NCI-H187 (cell line): ENCODE measurements at regions not wholly inside any gene's neighbourhood (a gene's known extent, or its start where the extent isn't known, plus 50 kb on each side); places are given as distances from the start of the nearest gene placed in this dataset.

Experiments
- DNase-seq, 2 experiments: peaks; one replicate each; lab custom pipeline; 2025; lab: John Stamatoyannopoulos, UW

- no peak for DNase-seq
Measured at GRCh38 chr1:221366495-221367110, 375.3 kb downstream of the DUSP10 start.

- DNase-seq = no peak
Measured at GRCh38 chr1:221371705-221372104, 370.2 kb downstream of the DUSP10 start.

GRCh38 chr1:221373795-221374194 is 368.1 kb downstream of the DUSP10 start:
- DNase-seq = no peak

- no peak for DNase-seq
Measured at GRCh38 chr1:221376286-221376685, 365.6 kb downstream of the DUSP10 start.

- DNase-seq = no peak
Measured at GRCh38 chr1:221381910-221382623, 359.8 kb downstream of the DUSP10 start.

- no peak for DNase-seq
Measured at GRCh38 chr1:221392453-221392852, 349.4 kb downstream of the DUSP10 start.

- no peak for DNase-seq
Measured at GRCh38 chr1:221394011-221394544, 347.8 kb downstream of the DUSP10 start.

- DNase-seq = no peak
Measured at GRCh38 chr1:221396526-221396925, 345.4 kb downstream of the DUSP10 start.

- no peak for DNase-seq
Measured at GRCh38 chr1:221397141-221397540, 344.7 kb downstream of the DUSP10 start.

- no peak for DNase-seq
Measured at GRCh38 chr1:221397606-221398005, 344.3 kb downstream of the DUSP10 start.

- no peak for DNase-seq
Measured at GRCh38 chr1:221405146-221405545, 336.7 kb downstream of the DUSP10 start.

GRCh38 chr1:221408117-221408803 is 333.6 kb downstream of the DUSP10 start:
- no peak for DNase-seq

GRCh38 chr1:221411283-221411682 is 330.6 kb downstream of the DUSP10 start:
- DNase-seq = no peak

- no peak for DNase-seq
Measured at GRCh38 chr1:221414772-221415539, 326.9 kb downstream of the DUSP10 start.

- DNase-seq = no peak
Measured at GRCh38 chr1:221415651-221416050, 326.2 kb downstream of the DUSP10 start.

GRCh38 chr1:221416142-221416541 is 325.7 kb downstream of the DUSP10 start:
- DNase-seq = no peak

- DNase-seq = no peak
Measured at GRCh38 chr1:221416723-221417122, 325.2 kb downstream of the DUSP10 start.

GRCh38 chr1:221418346-221418745 is 323.5 kb downstream of the DUSP10 start:
- DNase-seq = no peak

GRCh38 chr1:221419513-221420095 is 322.3 kb downstream of the DUSP10 start:
- no peak for DNase-seq

- no peak for DNase-seq
Measured at GRCh38 chr1:221429264-221429663, 312.6 kb downstream of the DUSP10 start.

- no peak for DNase-seq
Measured at GRCh38 chr1:221430152-221430960, 311.5 kb downstream of the DUSP10 start.
